ENCODE measurements at regions not wholly inside any gene's neighbourhood (a gene's known extent, or its start where the extent isn't known, plus 50 kb on each side); places are given as distances from the start of the nearest gene placed in this dataset.
"Not testable (repeated sequence)": the region's sequence is repeated elsewhere in the genome, so short reads cannot be mapped to it uniquely, and the experiment has no call there.

DNA sequence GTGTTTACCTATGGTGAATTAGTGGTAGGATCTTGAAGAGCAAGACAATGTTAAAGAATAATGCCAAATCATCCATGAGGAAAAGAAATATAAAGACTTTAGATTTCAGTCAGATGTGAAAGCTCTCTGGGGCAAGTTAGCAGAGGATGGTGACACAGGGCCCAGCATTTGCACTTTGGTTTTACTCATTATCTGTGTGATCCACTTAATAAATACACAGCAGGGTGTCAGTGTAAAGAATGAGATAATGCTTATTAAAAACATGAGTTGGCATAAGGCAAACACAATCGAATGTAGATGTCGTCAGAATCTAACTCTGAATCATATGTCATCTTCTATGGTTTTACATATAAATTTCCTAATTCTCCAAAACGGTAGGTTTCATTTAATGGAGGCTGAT, 130.4 kb upstream of the PREP start:
- 88 to 95% methylated on average over 3 of the region's 3 CpGs for WGBS, 2 donors
- intact Hi-C loops (cut with DNase I): no loop called here

DNA sequence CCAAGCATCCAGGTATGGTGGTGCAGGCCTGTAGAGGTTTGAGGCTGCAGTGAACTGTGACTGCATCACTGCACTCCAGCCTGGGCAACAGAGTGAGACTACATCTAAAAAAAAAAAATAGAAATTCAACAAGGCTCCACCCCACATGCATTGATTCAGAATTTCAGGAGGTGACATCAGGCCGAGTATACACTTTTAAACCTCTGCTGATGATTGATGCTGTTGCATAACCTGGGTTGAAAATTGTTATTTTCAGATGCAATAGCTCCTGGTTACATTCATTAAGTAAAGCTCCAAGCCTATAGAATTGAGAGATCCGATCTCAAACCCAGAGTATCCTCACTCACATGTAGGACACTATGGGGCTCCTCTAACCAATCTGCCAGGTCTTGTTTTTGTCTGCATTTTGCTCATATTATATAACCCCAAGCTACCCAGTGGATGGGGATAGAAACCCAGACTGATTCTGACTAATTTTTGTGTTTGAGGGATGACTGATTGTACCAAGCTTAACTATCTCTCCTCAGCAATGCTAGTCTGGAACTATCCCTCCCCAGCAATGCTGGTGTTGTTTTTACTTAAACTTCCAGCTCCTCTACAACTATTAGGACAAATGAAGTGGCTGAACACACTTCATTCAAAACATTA, 123.5 kb upstream of the PREP start:
- DNase-seq: no peak
- Histone ChIP-seq H3K4me1 (no peaks in the 10 kb centered on the region), H3K27me3 (no peaks in the 10 kb centered on the region), H3K4me3 (replicated peaks in 1 of 3) (no peak overlapping the region), H3K36me3 (no peaks in the 10 kb centered on the region), H3K27ac (no peak overlapping the region), H3K9me3 (no peaks in the 10 kb centered on the region)
- TF ChIP-seq, protein P1, sequence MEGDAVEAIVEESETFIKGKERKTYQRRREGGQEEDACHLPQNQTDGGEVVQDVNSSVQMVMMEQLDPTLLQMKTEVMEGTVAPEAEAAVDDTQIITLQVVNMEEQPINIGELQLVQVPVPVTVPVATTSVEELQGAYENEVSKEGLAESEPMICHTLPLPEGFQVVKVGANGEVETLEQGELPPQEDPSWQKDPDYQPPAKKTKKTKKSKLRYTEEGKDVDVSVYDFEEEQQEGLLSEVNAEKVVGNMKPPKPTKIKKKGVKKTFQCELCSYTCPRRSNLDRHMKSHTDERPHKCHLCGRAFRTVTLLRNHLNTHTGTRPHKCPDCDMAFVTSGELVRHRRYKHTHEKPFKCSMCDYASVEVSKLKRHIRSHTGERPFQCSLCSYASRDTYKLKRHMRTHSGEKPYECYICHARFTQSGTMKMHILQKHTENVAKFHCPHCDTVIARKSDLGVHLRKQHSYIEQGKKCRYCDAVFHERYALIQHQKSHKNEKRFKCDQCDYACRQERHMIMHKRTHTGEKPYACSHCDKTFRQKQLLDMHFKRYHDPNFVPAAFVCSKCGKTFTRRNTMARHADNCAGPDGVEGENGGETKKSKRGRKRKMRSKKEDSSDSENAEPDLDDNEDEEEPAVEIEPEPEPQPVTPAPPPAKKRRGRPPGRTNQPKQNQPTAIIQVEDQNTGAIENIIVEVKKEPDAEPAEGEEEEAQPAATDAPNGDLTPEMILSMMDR (IDR thresholded peaks at IDR 0.05): no peak
- no peak for TF ChIP-seq POLR2A (IDR thresholded peaks at IDR 0.05)
- intact Hi-C loops (cut with DNase I): no loop called here
- WGBS, 2 donors: 94 to 95% methylated on average over 2 of the region's 2 CpGs

More for the DNA sequence above, 130.4 kb upstream of the PREP start:
- Histone ChIP-seq H3K4me1 (no peaks in the 10 kb centered on the region), H3K27ac (no peak overlapping the region), H3K27me3 (no peaks in the 10 kb centered on the region), H3K4me3 (replicated peaks in 1 of 3) (no peak overlapping the region), H3K36me3 (no peaks in the 10 kb centered on the region), H3K9me3 (no peaks in the 10 kb centered on the region)
- TF ChIP-seq, protein P1 (IDR thresholded peaks at IDR 0.05): no peak
- no peak for TF ChIP-seq POLR2A (IDR thresholded peaks at IDR 0.05)
- no peak for DNase-seq

DNA sequence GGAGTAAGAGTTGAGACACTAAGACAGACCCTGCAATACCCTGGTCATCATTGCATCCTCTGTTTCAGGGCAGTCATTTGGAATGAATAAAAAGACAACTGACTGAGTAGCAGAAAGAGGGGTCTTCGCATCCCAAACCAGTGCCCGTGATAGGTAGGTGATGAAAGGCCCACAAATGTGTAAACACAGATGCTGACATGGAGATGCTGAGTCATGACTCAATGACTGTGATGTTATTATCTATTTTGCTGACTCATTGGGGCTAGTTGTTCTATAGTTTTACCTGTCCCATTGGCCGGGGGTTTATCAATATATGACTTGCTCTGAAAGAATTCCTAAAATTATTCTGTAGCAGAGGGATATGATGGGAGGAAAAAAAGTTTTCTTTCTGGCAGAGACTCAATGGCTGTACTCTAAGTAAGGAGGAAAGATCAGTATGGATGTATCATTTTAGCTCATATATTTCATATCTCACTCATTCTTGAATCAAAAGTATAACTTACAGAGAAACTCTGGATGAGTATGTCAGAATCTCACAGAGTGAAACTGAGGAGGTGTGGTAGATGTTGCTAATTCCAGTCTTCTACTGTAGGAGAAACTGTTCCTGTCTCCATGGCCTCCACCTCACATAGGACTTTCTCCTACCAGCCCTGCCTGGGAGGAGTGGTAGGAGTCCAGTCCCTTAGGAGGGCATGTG, 119.9 kb upstream of the PREP start:
- Histone ChIP-seq H3K36me3 (no peaks in the 10 kb centered on the region), H3K4me3 (replicated peaks in 1 of 3) (no peak overlapping the region), H3K27me3 (no peaks in the 10 kb centered on the region), H3K27ac (no peak overlapping the region), H3K4me1 (no peaks in the 10 kb centered on the region), H3K9me3 (no peaks in the 10 kb centered on the region)
- intact Hi-C loops (cut with DNase I): no loop called here
- 92 to 94% methylated on average over 3 of the region's 3 CpGs for WGBS, 2 donors
- TF ChIP-seq POLR2A (IDR thresholded peaks at IDR 0.05): no peak
- TF ChIP-seq, protein P1 (IDR thresholded peaks at IDR 0.05): no peak
- DNase-seq: no peak

DNA sequence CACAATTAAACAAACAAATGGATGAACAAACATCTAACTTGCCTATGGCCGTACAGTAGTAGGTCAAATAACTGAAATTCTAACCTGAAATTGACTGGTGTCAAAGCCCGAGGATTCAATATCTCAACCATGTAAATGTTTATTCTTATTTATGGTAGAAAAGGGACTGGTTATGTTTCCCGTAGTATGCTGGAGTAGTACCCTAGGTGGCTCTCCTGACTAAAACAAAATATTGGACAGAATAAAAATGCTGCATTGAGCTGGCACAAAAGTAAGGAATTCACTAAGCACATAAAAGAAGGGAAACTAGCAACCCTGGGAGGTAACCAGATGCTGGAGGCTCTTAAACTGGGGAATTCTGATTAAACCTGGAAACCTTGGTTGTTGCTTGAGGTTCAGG, 117.1 kb upstream of the PREP start:
- Histone ChIP-seq H3K9me3 (no peaks in the 10 kb centered on the region), H3K4me3 (replicated peaks in 1 of 3) (no peak overlapping the region), H3K27me3 (no peaks in the 10 kb centered on the region), H3K4me1 (no peaks in the 10 kb centered on the region), H3K27ac (no peak overlapping the region), H3K36me3 (no peaks in the 10 kb centered on the region)
- intact Hi-C loops (cut with DNase I): no loop called here
- 89 to 91% methylated on average over 3 of the region's 3 CpGs for WGBS, 2 donors
- no peak for TF ChIP-seq POLR2A (IDR thresholded peaks at IDR 0.05)
- TF ChIP-seq, protein P1 (IDR thresholded peaks at IDR 0.05): no peak
- no peak for DNase-seq

DNA sequence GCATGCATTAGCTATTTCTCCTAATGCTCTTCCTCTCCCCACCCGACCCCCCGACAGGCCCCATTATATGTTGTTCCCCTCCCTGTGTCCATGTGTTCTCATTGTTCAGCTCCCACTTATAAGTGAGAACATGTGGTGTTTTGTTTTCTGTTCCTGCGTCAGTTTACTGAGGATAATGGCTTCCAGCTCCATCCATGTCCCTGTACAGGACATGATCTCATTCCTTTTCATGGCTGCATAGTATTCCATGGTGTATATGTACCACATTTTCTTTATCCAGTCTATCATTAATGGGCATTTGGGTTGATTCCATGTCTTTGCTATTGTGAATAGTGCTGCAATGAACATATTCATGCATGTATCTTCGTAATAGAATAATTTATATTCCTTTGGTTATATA, 116.1 kb upstream of the PREP start:
- H3K9me3 ChIP-seq; DNase-seq; H3K27me3 ChIP-seq; intact Hi-C loops (cut with DNase I); H3K36me3 ChIP-seq; H3K4me1 ChIP-seq; H3K27ac ChIP-seq; H3K4me3 ChIP-seq (replicated peaks in 1 of 3): not testable (repeated sequence)
- WGBS, 2 donors: 95 to 96% methylated on average over 4 of the region's 4 CpGs

Data from thyroid gland (tissue), 4 donors.